ENCODE measurements at regions not wholly inside any gene's neighbourhood (a gene's known extent, or its start where the extent isn't known, plus 50 kb on each side); places are given as distances from the start of the nearest gene placed in this dataset.

DNA sequence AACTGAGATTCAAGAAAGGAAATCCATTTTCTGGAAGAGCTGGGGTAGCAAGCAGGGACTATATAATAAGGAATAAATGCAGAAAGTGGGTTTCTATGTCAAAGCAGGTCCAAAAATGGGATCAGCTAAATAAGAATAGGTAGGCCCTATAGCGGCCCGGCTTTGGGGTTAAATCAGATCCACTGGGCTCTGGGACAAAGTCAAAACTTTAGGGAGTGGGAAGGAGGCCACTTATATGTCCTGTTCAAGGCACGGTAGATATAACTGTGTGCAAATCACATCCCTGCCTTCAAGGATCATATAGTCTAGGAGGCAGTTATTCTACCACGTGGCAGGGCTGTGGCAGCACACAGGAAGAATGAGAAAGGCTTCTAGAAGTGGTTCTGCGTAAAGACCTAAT lies 191.4 kb upstream of the CDYL start:
- DNase-seq = no peak

- no peak for DNase-seq
Measured at GRCh38 chr6:4582506-4583417, 193.4 kb upstream of the CDYL start.

DNA sequence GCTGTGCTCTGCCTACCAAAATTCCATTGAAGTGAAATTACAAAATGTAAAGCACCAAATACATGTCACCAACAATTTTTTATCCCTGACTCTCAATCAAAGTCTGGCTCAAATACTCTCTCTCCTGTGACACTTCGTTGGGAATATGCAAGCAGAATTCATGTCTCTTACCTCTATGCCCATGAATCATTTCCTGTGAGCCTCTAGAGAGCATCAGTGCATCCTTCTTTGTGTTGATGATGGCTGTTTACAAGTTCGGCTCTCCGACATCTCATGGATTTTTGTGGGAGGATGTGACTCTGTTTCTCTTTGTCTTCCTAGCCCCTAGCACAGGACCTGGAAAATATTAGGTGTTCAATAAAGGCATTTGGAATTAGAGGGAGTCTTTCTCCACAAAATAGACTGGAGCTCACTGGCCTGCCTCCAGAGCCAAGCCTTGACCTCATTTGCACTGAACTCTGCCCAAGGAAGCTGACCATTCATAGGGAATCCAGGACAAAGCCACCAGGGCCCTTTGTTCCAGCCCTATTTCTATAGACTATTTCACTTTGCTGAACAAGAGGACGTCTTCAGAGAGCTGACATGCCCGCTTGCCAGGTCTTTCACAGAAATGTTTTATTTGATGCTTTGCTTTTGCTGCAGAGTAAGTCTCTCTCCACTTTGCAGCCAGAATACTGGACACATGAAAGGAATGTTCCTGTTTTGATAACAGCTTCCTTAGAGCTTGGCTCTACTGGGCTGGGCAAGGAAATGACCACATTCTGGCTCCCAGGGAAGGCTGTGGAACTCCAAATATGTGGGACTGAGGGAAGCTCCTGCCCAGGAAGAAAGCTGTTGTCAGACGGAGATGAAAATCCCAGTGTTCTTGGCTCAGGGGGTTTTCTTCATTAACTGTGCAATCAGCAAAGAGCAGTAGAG lies 194.5 kb upstream of the CDYL start:
- no peak for DNase-seq

DNA sequence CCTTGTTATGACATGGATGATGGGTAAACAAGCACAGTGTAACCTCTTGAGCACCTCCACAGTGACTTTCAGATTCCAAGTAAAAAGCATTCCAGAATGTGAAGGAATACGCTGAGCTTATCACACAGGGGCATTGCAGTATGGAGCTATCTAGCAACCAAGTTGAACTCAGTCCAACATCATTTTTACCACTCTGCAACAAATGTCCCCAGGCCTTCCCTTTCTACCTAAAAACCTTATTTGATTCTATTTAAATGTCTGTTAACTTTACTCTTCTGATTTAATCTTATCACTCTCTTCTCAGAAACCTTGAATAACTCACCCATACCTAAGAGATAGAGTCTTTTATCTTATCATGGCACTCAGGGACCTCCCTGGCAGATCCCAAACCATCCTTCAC lies 195.8 kb upstream of the CDYL start:
- DNase-seq = no peak

- no peak for DNase-seq
Measured at GRCh38 chr6:4577406-4577805, 198.8 kb upstream of the CDYL start.

GRCh38 chr6:4575714-4576113 lies 200.5 kb upstream of the CDYL start:
- DNase-seq = no peak

- DNase-seq = no peak
Measured at GRCh38 chr6:4574007-4574406, 202.2 kb upstream of the CDYL start.

- DNase-seq = no peak
Measured at GRCh38 chr6:4571011-4571410, 205.2 kb upstream of the CDYL start.

- DNase-seq = no peak
Measured at GRCh38 chr6:4568138-4568537, 208.1 kb upstream of the CDYL start.

GRCh38 chr6:4567141-4567540 lies 209.1 kb upstream of the CDYL start:
- no peak for DNase-seq

- DNase-seq = no peak
Measured at GRCh38 chr6:4565301-4566250, 210.6 kb upstream of the CDYL start.

- DNase-seq = no peak
Measured at GRCh38 chr6:4564801-4565271, 211.4 kb upstream of the CDYL start.

DNA sequence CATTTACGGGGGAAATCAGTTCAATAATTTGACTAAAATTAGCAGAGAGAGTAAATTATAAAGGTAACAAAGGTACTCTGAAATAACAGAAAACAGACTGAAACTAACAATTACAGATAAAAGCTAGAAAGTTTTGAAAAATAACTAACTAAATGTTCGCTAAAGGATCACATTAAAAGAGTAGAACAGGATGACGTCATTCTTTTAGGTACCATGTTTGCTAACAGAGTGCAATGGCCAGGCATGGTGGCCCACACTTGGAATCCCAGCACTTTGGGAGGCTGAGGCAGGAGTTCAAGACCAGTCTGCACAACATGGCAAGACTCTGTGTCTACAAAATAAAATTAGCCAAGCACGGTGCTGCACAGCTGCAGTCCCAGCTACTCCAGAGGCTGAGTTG lies 212.3 kb upstream of the CDYL start:
- DNase-seq = no peak

- DNase-seq = no peak
Measured at GRCh38 chr6:4563156-4563555, 213.0 kb upstream of the CDYL start.

DNA sequence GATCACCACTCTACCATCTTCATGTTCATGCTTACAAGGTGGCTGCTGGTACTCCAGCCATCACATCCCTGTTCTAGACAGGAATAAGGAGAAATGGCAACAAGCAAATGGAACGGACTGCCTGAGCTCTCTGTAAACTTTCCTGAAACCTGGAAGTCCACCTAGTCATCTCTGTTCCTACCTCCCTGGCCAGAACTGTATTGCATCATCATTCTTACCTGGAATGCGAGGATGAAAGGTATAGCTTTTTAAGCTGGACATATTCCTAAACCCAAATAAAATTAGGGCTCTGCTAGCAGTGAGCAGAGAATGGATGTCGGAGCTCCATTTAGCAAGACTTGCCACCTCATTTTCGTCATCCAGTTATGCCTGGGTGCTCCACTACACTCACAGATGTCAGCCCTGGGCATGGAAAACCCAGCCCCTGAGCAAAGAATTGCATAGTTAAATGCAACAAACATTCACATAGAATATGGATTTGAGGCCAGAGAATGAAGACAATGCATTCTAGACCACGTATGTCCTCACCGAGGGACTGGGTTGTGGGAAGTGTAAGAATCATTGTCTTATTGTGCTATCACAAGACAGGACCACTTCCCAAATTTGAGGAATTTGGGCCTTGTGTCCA lies 214.3 kb upstream of the CDYL start:
- no peak for DNase-seq

- DNase-seq = no peak
Measured at GRCh38 chr6:4561078-4561435, 215.1 kb upstream of the CDYL start.

GRCh38 chr6:4560221-4561077 lies 215.8 kb upstream of the CDYL start:
- DNase-seq = no peak

DNA sequence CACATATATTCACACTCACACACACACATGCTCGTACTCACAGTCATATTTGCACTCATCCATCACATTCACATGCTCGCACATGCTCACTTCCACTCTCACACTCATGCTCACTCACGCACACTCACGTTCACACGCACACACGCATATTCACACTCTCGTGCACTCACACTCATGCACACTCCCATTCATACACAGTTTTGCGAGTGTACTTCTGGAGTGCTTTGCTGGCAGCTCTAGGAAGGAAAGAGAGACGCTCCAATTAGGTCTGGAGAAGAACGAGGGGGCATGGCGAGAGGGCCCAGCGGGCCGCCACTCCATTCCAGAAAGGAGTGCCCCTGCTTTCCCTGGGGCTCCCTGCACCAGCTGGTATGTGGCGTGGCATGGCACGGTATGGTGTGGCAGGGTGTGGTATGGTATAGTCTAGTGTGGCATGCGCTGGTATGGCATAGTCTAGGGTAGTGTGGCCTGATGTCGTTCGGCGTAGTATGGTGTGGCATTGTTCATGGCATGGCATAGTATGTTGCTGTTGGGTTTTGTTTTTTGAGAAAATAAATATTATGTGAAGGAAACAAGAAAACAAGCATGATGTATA lies 216.8 kb upstream of the CDYL start:
- no peak for DNase-seq

DNA sequence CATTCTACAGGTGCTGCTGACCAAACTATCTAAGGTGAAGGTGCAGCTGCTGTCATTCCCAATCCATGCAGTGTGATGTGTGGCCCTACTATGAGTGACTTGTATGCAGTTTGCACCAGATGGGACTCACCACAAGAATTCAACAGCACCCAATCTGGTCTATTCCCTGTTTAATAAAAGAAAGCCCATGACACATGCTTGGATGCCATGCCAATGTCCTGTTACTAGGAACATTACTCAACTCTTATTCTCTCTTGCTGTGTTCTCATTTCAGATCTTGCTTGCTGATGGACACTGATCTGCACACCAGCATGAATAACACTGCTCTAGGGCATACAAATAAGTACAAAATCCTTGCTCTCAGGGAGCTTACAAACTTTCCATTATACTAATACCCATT lies 221.6 kb upstream of the CDYL start:
- no peak for DNase-seq

GRCh38 chr6:4553387-4553786 lies 222.8 kb upstream of the CDYL start:
- DNase-seq = no peak

GRCh38 chr6:4550227-4550597 lies 226.0 kb upstream of the CDYL start:
- no peak for DNase-seq
